ENCODE measurements at regions not wholly inside any gene's neighbourhood (a gene's known extent, or its start where the extent isn't known, plus 50 kb on each side); places are given as distances from the start of the nearest gene placed in this dataset.
A peak's percentile ranks its signal among the peaks of the same experiment; 100 is the strongest.
"Not testable (repeated sequence)": the region's sequence is repeated elsewhere in the genome, so short reads cannot be mapped to it uniquely, and the experiment has no call there.

DNA sequence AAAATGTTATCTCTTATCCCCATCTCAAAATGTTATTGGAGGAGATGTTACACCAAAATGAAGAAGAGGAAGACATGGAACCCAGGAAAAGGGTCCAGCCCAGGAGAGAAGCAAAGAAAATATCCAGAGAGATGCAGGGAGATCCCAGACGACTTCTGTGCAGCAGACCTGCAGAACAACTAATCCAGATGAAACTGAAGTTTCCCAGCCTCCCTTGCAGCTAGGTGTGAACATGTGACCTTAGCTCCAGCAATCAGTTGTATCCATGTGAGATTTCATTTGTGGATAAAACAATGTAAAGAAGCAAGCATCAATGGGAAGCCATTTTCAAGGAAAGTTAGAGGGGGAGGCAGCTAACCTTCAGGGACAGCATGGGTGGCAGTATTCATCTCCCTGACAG, 55.8 kb upstream of the NANOS1 start:
- no peaks in the 10 kb centered on the region for H4K20me1 ChIP-seq (ENCODE audit: insufficient read depth, low read length)
- no peaks in the 10 kb centered on the region for H3K9me3 ChIP-seq (replicated peaks; ENCODE audit: insufficient read depth, low read length)
- H3K27me3 ChIP-seq (replicated peaks; ENCODE audit: insufficient read depth, low read length): no peaks in the 10 kb centered on the region
- no peak overlapping the region for H3K4me2 ChIP-seq (ENCODE audit: low read depth, low read length)
- H3K4me1 ChIP-seq (ENCODE audit: low read length): peaks cover 14% of the 10 kb centered on the region
- H2AFZ ChIP-seq (ENCODE audit: low read length): no peak overlapping the region
- no peaks in the 10 kb centered on the region for H3K79me2 ChIP-seq (ENCODE audit: low read length)
- H3K9me2 ChIP-seq (replicated peaks; ENCODE audit: insufficient read depth, low read length): no peaks in the 10 kb centered on the region
- no peak overlapping the region for H3K4me3 ChIP-seq (ENCODE audit: low read length)
- H3K36me3 ChIP-seq (replicated peaks; ENCODE audit: insufficient read depth, low read length): no peaks in the 10 kb centered on the region
- H3K9ac ChIP-seq (ENCODE audit: low read length): no peak overlapping the region
- no peaks in the 10 kb centered on the region for H3F3A ChIP-seq (ENCODE audit: insufficient read depth, low read length)
- H3K27ac ChIP-seq (ENCODE audit: low read length): no peak overlapping the region
- TF ChIP-seq EZH2 (optimal IDR thresholded peaks at IDR 0.05; ENCODE audit: low read depth, low read length) (no peak), EZH2phosphoT487 (IDR thresholded peaks at IDR 0.05; ENCODE audit: low read length) (no peak), CTCF (IDR thresholded peaks at IDR 0.05; ENCODE audit: low read length) (no peak)
- no peak for DNase-seq

DNA sequence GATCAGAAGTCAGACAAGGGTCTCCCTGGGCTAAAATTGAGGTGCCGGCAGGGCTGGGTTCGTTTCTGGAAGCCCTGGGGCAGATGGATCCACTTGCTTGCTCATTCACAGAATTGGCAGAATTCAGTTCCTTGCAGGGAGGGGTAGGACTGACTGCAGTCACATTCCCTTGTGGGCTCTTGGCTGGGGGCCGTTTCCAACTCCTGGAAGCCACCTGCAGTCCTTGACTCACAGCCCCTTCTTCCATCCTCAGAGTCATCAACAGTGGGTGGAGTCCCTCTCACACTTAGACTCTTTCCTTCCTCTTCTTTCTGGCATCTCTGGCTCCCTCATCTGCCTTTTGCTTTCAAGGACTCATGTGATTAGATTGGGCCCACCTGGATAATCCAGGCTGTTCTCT, 54.6 kb upstream of the NANOS1 start:
- H3K4me1 ChIP-seq (ENCODE audit: low read length): peaks cover 14% of the 10 kb centered on the region
- H3K4me2 ChIP-seq (ENCODE audit: low read depth, low read length): no peak overlapping the region
- H2AFZ ChIP-seq (ENCODE audit: low read length): no peak overlapping the region
- H3K79me2 ChIP-seq (ENCODE audit: low read length): no peaks in the 10 kb centered on the region
- H3K27me3 ChIP-seq (replicated peaks; ENCODE audit: insufficient read depth, low read length): no peaks in the 10 kb centered on the region
- H4K20me1 ChIP-seq (ENCODE audit: insufficient read depth, low read length): no peaks in the 10 kb centered on the region
- no peak for TF ChIP-seq EZH2phosphoT487 (IDR thresholded peaks at IDR 0.05; ENCODE audit: low read length)
- no peak for DNase-seq
- H3K9me3 ChIP-seq (replicated peaks; ENCODE audit: insufficient read depth, low read length): no peaks in the 10 kb centered on the region
- H3F3A ChIP-seq (ENCODE audit: insufficient read depth, low read length): no peaks in the 10 kb centered on the region
- no peak overlapping the region for H3K4me3 ChIP-seq (ENCODE audit: low read length)
- no peaks in the 10 kb centered on the region for H3K36me3 ChIP-seq (replicated peaks; ENCODE audit: insufficient read depth, low read length)
- no peak overlapping the region for H3K9ac ChIP-seq (ENCODE audit: low read length)
- H3K27ac ChIP-seq (ENCODE audit: low read length): no peak overlapping the region
- no peaks in the 10 kb centered on the region for H3K9me2 ChIP-seq (replicated peaks; ENCODE audit: insufficient read depth, low read length)

GRCh38 chr10:118976219-118976618, 53.3 kb upstream of the NANOS1 start:
- H4K20me1 ChIP-seq (ENCODE audit: insufficient read depth, low read length); H3K4me3 ChIP-seq (ENCODE audit: low read length); H3K27me3 ChIP-seq (replicated peaks; ENCODE audit: insufficient read depth, low read length); H3K27ac ChIP-seq (ENCODE audit: low read length); H3F3A ChIP-seq (ENCODE audit: insufficient read depth, low read length); H3K79me2 ChIP-seq (ENCODE audit: low read length); H3K4me2 ChIP-seq (ENCODE audit: low read depth, low read length); DNase-seq; H3K9ac ChIP-seq (ENCODE audit: low read length); H3K9me3 ChIP-seq (replicated peaks; ENCODE audit: insufficient read depth, low read length); H3K9me2 ChIP-seq (replicated peaks; ENCODE audit: insufficient read depth, low read length); H3K36me3 ChIP-seq (replicated peaks; ENCODE audit: insufficient read depth, low read length); H2AFZ ChIP-seq (ENCODE audit: low read length): not testable (repeated sequence)
- H3K4me1 ChIP-seq (ENCODE audit: low read length): peaks cover 14% of the 10 kb centered on the region

- Histone ChIP-seq H3K9ac (ENCODE audit: low read length) (no peak overlapping the region), H3K36me3 (replicated peaks; ENCODE audit: insufficient read depth, low read length) (no peaks in the 10 kb centered on the region), H3F3A (ENCODE audit: insufficient read depth, low read length) (no peaks in the 10 kb centered on the region), H2AFZ (ENCODE audit: low read length) (peak overlapping the region; percentile 16; the same call in 1 of the 2 replicates), H3K4me1 (ENCODE audit: low read length) (peaks cover 14% of the 10 kb centered on the region), H4K20me1 (ENCODE audit: insufficient read depth, low read length) (no peaks in the 10 kb centered on the region), H3K27ac (ENCODE audit: low read length) (no peak overlapping the region), H3K4me2 (ENCODE audit: low read depth, low read length) (peak overlapping the region; percentile 11; the same call in 1 of the 2 replicates), H3K9me3 (replicated peaks; ENCODE audit: insufficient read depth, low read length) (no peaks in the 10 kb centered on the region), H3K9me2 (replicated peaks; ENCODE audit: insufficient read depth, low read length) (no peaks in the 10 kb centered on the region), H3K27me3 (replicated peaks; ENCODE audit: insufficient read depth, low read length) (no peaks in the 10 kb centered on the region), H3K79me2 (ENCODE audit: low read length) (no peaks in the 10 kb centered on the region), H3K4me3 (ENCODE audit: low read length) (no peak overlapping the region)
- peak; percentile 61 for DNase-seq
- TF ChIP-seq EZH2 (optimal IDR thresholded peaks at IDR 0.05; ENCODE audit: low read depth, low read length): no peak
- no peak for TF ChIP-seq CTCF (IDR thresholded peaks at IDR 0.05; ENCODE audit: low read length)
- no peak for TF ChIP-seq EZH2phosphoT487 (IDR thresholded peaks at IDR 0.05; ENCODE audit: low read length)
Measured at GRCh38 chr10:118977022-118977599, 52.4 kb upstream of the NANOS1 start.
